GM19397 (cell line): ENCODE measurements at regions not wholly inside any gene's neighbourhood (a gene's known extent, or its start where the extent isn't known, plus 50 kb on each side); places are given as distances from the start of the nearest gene placed in this dataset.
"Not testable (repeated sequence)": the region's sequence is repeated elsewhere in the genome, so short reads cannot be mapped to it uniquely, and the experiment has no call there.

Experiments used
- ATAC-seq: cut with Tn5 transposase; IDR thresholded peaks from one replicate; pipeline ENCODE4 v1.9.1; 2021; ENCODE audit warnings: mild to moderate bottlenecking, moderate library complexity; ENCODE audit not compliant: unreplicated experiment

DNA sequence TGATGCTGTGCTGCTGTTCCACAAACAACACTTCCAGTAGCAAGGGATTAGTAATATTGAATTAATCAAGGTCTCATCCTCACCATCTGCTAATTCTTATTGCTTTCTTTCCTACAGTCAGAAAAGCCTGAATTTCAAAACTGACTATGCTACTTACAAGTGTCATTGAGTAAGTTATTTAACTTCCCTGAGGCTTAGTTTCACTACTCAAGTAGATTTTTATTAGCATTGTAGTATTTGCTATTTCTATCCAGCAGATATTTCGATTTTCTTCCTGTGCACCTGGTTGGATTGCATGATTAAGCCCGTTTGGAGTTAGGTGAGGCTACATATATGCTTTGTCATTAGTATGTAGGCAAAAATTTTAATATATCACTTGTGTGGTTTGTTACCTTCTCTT is 591.5 kb downstream of the TRHDE start:
- ATAC-seq = no peak

DNA sequence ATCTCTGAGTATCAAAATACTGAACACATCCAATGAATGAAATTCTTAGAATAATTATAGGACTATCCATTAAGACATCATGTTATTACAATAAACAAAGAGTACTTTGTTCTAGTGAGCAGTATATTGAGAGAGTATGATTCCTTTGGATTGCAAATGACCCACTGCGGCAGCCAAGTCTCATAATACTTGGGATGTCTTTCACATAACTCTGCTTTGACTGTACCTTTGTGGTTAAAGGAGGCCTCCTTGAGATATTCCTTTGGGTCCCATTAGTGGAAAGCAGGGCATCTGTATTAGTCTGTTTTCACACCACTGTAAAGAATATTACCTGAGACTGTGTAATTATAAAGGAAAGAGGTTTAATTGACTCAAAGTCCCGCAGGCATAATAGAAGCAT is 593.8 kb downstream of the TRHDE start:
- no peak for ATAC-seq

- ATAC-seq = no peak
These were observed 596.9 kb downstream of the TRHDE start for GRCh38 chr12:72869024-72869423.

- ATAC-seq = no peak
These were observed 600.2 kb downstream of the TRHDE start for GRCh38 chr12:72872238-72872887.

GRCh38 chr12:72872996-72873395 is 600.8 kb downstream of the TRHDE start:
- no peak for ATAC-seq

DNA sequence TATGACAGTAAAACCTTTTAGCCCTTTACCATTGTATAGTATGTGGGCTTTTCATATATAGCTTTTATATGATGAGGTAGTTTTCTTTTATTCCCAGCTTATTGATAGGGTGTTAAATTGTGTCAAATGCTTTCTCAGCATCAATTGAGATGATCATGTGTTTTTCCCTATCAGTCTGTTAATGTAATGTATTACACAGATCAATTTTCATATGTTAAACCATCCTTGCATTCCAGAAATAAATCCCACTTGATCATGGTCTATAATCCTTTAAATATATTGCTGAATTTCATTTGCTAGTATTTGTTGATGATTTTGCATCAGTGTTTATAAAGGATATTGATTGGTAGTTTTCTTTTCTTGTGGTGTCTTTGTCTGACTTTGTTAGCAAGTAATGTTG is 603.9 kb downstream of the TRHDE start:
- ATAC-seq = no peak

- ATAC-seq = no peak
These were observed 616.5 kb downstream of the TRHDE start for GRCh38 chr12:72888693-72889092.

DNA sequence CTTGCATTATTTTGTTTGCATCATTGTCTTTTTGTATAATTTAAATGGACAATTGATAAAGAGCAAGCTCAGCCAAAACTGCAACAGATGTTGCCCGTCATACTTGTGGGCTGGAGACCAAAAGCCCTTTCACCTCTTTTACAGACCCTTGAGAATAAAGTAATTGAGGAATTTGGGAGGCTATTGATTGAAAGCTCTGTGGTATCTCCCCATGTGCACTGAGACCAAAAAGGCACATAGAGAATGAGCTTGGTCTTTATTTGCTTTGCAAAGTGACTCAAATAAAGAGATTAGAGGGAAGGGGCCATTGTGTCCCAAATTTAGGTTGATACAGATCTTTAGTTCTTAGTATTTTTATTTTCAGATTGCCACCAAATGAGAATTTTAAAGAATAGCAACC is 617.6 kb downstream of the TRHDE start:
- no peak for ATAC-seq

- no peak for ATAC-seq
These were observed 629.5 kb downstream of the TRHDE start for GRCh38 chr12:72901685-72902084.

DNA sequence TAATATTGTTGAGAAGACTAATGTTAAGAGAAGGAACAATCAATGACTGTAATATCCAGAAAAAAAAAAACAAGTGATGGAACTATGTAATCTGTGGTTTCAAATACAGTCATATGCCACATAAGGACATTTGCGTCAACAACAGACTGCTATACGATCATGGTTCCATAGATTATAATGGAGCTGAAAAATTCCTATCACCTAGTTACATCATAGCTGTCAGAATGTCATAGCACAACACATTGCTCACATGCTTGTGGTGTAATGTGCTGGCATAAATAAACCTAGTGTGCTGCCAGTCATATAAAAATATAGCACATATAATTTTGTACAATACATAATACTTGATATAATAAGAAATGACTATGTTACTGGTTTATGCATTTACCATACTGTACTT is 653.5 kb downstream of the TRHDE start:
- ATAC-seq = no peak

DNA sequence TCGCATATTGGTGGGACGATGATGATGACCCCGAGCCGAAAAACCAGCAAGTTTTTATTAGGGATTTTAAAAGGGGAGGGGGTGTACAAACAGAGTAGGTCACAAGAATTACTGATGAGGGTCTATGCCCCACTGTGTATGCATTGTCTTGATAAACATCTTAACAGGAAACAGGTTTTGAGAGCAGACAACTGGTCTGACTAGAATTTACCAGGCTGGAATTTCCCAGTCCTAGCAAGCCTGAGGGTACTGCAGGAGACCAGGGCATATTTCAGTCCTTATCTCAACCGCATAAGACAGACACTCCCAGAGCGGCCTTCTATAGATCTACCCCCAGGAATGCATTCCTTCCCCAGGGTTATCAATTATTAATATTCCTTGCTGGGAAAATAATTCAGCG is 659.7 kb downstream of the TRHDE start:
- ATAC-seq = not testable (repeated sequence)

DNA sequence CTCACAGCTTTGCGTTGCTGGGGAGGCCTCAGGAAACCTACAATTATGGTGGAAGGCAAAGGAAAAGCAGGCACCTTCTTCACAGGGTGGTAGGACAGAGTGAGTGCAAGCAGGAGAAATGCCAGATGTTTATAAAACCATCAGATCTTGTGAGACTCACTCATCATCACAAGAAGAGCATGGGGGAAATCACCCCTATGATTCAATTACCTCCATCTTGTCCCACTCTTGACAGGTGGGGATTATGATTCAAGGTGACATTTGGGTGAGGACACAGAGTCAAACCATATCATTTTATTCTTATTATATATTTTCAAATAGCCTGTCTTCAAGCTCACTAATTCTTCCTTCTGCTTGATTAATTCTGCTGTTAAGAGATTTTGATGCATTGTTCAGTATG is 665.3 kb downstream of the TRHDE start:
- ATAC-seq = no peak

- ATAC-seq = no peak
These were observed 685.3 kb downstream of the TRHDE start for GRCh38 chr12:72957454-72957853.

DNA sequence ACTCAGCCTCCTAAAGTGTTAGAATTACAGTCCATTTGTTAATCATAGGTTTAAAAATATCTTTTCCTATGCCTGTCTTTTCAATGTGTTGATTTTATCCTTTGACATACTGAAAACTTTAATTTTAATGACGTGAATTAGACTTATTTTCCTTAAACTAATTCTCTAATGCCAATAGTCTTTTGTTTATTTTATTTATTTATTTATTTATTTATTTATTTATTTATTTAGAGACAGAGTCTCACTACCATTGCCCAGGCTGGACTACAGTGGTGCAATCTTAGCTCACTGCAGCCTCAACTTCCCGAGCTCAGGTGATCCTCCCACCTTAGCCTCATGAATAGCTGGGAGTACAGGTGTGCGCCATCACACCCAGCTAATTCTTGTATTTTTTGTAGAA is 694.5 kb downstream of the TRHDE start:
- no peak for ATAC-seq

DNA sequence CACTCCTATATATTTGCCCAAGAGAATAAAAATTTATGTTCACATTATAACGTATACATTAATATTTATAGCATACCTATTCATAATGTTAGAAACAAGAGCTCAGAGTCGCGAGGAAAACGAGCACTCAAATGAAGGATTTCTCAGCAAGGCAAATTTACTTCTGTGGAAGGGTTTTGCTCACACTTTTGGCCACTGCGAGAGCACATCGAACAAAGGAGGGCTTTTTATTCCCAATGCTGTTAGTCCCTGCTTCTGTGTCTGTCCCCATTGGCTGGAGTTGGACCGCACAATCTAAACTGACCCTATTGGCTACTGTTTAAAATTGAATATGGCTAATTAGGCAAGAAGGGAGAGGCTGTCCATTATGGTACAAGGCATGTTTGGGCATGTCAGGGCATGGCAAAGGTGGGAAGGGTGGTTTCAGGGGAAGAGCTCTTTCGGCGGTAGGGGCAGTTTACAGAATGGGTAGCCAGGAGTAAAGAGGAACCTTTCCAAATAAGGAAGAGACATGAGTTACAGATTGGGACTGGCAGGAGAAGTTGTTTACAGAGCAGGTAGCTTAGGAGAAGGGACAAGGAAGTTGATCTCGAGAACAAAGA is 702.9 kb downstream of the TRHDE start:
- no peak for ATAC-seq

- no peak for ATAC-seq
These were observed 706.8 kb downstream of the TRHDE start for GRCh38 chr12:72978999-72979398.

GRCh38 chr12:72982356-72982755 is 710.2 kb downstream of the TRHDE start:
- no peak for ATAC-seq

DNA sequence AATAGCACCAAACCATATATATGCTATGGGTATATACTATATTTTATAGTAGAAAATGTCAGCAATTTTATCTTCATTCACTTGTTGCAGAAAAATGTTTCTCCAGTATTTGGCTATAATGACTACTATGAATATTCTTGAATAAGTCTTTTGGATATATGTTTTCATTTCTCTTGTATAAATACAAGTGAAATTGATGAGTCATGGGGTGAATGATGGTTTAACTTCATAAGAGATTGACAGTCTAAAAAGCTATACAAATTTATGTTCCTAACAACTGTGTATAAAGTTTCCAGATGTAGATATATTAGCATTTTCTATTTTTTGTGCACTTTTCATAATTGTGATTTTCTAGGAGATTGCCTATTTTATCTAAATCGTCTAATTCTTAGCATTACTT is 714.8 kb downstream of the TRHDE start:
- no peak for ATAC-seq

GRCh38 chr12:72989458-72989947 is 717.3 kb downstream of the TRHDE start:
- ATAC-seq = no peak

GRCh38 chr12:72995029-72995428 is 722.9 kb downstream of the TRHDE start:
- not testable (repeated sequence) for ATAC-seq

- ATAC-seq = no peak
These were observed 723.4 kb downstream of the TRHDE start for GRCh38 chr12:72995616-72996015.

GRCh38 chr12:73001806-73002205 is 729.6 kb downstream of the TRHDE start:
- ATAC-seq = not testable (repeated sequence)

DNA sequence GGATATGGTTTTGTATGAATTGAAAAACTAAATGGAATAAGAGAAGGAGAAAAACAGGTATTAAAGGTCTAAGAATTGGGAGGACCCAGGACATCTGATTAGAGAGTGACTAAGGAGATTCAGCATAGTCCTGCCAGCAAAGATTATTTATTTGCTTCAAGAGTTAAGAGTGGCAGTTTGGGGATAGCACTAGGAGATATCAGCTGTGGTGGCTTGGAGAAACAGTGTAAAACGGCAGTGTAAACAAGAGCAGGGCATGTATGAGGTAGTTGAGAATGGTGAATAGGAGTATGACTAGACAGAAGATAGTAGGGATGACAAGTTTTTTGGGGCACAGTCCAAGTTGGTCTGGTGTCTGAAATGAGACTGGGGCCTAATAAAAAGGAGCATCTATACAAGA is 730.3 kb downstream of the TRHDE start:
- not testable (repeated sequence) for ATAC-seq
